GM21390 (cell line): ENCODE measurements at regions not wholly inside any gene's neighbourhood (a gene's known extent, or its start where the extent isn't known, plus 50 kb on each side); places are given as distances from the start of the nearest gene placed in this dataset.

Source experiments
- ATAC-seq: cut with Tn5 transposase; IDR thresholded peaks from one replicate; pipeline ENCODE4 v1.9.1; 2021; ENCODE audit not compliant: unreplicated experiment

- ATAC-seq: no peak
Observed at GRCh38 chr18:11237484-11237883, 88.1 kb upstream of the PIEZO2 start.

GRCh38 chr18:11237066-11237465 lies 87.7 kb upstream of the PIEZO2 start:
- ATAC-seq: no peak

GRCh38 chr18:11224153-11224552 lies 74.8 kb upstream of the PIEZO2 start:
- no peak for ATAC-seq

GRCh38 chr18:11219571-11219970 lies 70.2 kb upstream of the PIEZO2 start:
- no peak for ATAC-seq

- no peak for ATAC-seq
Observed at GRCh38 chr18:11215216-11215615, 65.8 kb upstream of the PIEZO2 start.

- no peak for ATAC-seq
Observed at GRCh38 chr18:11204020-11204419, 54.7 kb upstream of the PIEZO2 start.

GRCh38 chr18:11199477-11199876 lies 50.1 kb upstream of the PIEZO2 start:
- ATAC-seq: no peak
